ENCODE measurements at regions not wholly inside any gene's neighbourhood (a gene's known extent, or its start where the extent isn't known, plus 50 kb on each side); places are given as distances from the start of the nearest gene placed in this dataset.
"Not testable (repeated sequence)": the region's sequence is repeated elsewhere in the genome, so short reads cannot be mapped to it uniquely, and the experiment has no call there.

DNA sequence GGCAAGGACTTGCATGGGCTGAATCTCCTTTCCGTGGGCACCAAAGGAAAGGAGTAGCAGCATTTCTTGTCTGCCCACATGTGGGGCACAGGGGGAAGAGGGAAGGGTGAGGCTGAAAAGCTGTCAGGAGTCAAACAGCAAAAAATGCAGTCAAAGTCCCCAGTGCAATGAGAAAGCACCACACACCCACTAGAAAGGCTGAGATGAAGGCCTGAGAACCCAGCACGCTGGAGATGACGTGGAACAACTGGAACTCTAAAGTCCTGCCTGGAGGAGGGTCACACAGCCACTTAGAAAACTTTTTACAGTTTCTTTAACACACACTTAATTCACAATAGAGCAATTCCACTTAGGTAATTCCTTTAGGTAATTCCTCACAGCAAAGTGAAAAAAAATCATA, 94.6 kb upstream of the IGFBPL1 start:
- ATAC-seq (ENCODE audit: low read depth) (no peak), DNase-seq (ENCODE audit: low spot score) (no peak)
- H3K9me3 ChIP-seq (ENCODE audit: severe bottlenecking), result no peaks in the 10 kb centered on the region
- no peak overlapping the region for H3K4me3 ChIP-seq (ENCODE audit: severe bottlenecking)
- no peaks in the 10 kb centered on the region for H3K36me3 ChIP-seq (ENCODE audit: low read depth)
- H3K27ac ChIP-seq (ENCODE audit: poor library complexity, severe bottlenecking), result no peak overlapping the region
- H3K4me1 ChIP-seq (ENCODE audit: insufficient read depth, poor library complexity, severe bottlenecking), result peaks cover 20% of the 10 kb centered on the region
- TF ChIP-seq, protein P1, sequence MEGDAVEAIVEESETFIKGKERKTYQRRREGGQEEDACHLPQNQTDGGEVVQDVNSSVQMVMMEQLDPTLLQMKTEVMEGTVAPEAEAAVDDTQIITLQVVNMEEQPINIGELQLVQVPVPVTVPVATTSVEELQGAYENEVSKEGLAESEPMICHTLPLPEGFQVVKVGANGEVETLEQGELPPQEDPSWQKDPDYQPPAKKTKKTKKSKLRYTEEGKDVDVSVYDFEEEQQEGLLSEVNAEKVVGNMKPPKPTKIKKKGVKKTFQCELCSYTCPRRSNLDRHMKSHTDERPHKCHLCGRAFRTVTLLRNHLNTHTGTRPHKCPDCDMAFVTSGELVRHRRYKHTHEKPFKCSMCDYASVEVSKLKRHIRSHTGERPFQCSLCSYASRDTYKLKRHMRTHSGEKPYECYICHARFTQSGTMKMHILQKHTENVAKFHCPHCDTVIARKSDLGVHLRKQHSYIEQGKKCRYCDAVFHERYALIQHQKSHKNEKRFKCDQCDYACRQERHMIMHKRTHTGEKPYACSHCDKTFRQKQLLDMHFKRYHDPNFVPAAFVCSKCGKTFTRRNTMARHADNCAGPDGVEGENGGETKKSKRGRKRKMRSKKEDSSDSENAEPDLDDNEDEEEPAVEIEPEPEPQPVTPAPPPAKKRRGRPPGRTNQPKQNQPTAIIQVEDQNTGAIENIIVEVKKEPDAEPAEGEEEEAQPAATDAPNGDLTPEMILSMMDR (IDR thresholded peaks at IDR 0.05; ENCODE audit: poor library complexity, severe bottlenecking), result no peak
- no peaks in the 10 kb centered on the region for H3K27me3 ChIP-seq (ENCODE audit: insufficient read depth, poor library complexity, severe bottlenecking)

DNA sequence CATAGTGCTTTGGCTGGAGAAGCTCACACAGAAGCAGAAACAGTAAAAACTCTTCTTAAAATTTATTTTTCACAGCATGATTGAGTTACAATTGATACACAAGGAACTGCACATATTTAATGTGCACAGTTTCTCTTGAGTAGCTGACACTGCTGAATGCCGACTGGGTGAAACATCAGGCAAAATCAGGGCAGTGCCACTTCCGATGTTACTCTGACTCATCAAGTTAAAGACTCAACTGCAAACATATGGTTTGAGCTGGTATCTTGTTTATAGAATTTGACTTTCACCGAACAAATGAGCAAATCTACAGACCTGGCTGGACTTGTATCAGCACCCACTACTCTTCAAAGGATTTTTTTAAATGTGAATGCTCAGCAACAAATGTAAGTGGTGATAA, 92.0 kb upstream of the IGFBPL1 start:
- not testable (repeated sequence) for H3K36me3 ChIP-seq (ENCODE audit: low read depth); DNase-seq (ENCODE audit: low spot score); H3K4me3 ChIP-seq (ENCODE audit: severe bottlenecking); H3K9me3 ChIP-seq (ENCODE audit: severe bottlenecking); H3K27me3 ChIP-seq (ENCODE audit: insufficient read depth, poor library complexity, severe bottlenecking)
- peak; percentile 100 for ATAC-seq (ENCODE audit: low read depth)
- peak overlapping the region; percentile 62 for H3K27ac ChIP-seq (ENCODE audit: poor library complexity, severe bottlenecking)
- peaks cover 20% of the 10 kb centered on the region for H3K4me1 ChIP-seq (ENCODE audit: insufficient read depth, poor library complexity, severe bottlenecking)

DNA sequence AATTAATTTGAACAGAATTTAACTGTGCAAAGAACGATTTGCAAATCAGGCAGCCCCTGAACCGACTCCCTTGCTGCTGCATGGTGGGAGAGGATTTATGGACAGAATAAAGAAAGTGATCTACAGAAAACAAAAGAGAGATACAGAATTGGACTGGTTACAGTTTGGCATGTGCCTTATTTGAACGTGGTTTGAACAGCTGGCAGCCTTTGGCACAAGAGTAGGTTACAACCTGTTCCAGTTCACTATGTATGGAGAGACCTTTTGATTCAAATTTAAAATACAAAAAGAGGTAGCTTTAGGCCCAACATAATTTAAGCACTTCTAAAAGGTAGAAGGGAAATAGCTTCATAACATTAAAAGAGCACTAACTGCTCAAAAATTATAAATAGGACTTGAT, 90.8 kb upstream of the IGFBPL1 start:
- not testable (repeated sequence) for H3K27me3 ChIP-seq (ENCODE audit: insufficient read depth, poor library complexity, severe bottlenecking); ATAC-seq (ENCODE audit: low read depth); H3K9me3 ChIP-seq (ENCODE audit: severe bottlenecking); DNase-seq (ENCODE audit: low spot score); H3K4me3 ChIP-seq (ENCODE audit: severe bottlenecking); H3K36me3 ChIP-seq (ENCODE audit: low read depth)
- H3K27ac ChIP-seq (ENCODE audit: poor library complexity, severe bottlenecking), result peak overlapping the region; percentile 62
- peaks cover 20% of the 10 kb centered on the region for H3K4me1 ChIP-seq (ENCODE audit: insufficient read depth, poor library complexity, severe bottlenecking)

DNA sequence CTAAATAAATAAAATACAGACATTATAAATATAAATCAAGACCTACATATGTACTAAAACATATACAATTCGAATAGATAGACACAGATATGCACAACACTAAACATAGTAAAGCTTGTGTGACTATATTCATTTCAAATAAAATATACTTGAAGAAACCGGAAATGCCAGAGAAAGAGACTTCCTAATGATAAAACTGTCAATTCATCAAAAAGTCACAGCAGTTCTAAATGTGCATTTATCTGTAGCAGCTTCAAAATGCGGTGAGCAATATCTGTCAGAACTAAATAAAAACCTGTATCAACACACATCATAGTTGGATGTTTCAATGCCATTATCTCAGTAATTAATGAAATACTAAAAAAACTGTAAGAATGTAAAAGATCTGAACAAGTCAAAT, 86.1 kb upstream of the IGFBPL1 start:
- DNase-seq (ENCODE audit: low spot score); ATAC-seq (ENCODE audit: low read depth); H3K9me3 ChIP-seq (ENCODE audit: severe bottlenecking); H3K27ac ChIP-seq (ENCODE audit: poor library complexity, severe bottlenecking); H3K4me3 ChIP-seq (ENCODE audit: severe bottlenecking); H3K4me1 ChIP-seq (ENCODE audit: insufficient read depth, poor library complexity, severe bottlenecking); H3K36me3 ChIP-seq (ENCODE audit: low read depth); H3K27me3 ChIP-seq (ENCODE audit: insufficient read depth, poor library complexity, severe bottlenecking): not testable (repeated sequence)

DNA sequence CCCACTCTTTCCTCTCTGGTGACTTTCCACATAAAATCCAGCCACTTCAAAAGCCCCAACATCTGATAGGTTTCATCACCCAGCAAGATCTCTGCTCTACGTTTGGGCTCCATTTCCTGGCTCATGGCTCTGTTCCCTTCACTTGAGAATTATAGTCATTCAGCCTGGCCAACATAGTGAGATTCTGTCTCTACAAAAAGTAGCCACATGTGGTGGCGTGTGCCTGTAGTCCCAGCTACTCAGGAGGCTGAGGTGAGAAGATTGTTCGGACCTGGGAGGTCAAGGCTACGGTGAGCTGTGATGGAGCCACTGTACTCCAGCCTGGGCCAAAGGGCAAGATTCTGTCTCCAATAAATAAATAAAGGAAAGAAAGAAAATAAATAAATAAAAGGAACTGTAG, 83.3 kb upstream of the IGFBPL1 start:
- H3K27ac ChIP-seq (ENCODE audit: poor library complexity, severe bottlenecking), result no peak overlapping the region
- no peaks in the 10 kb centered on the region for H3K4me1 ChIP-seq (ENCODE audit: insufficient read depth, poor library complexity, severe bottlenecking)
- no peak overlapping the region for H3K4me3 ChIP-seq (ENCODE audit: severe bottlenecking)
- H3K36me3 ChIP-seq (ENCODE audit: low read depth), result no peaks in the 10 kb centered on the region
- TF ChIP-seq, protein P1 (IDR thresholded peaks at IDR 0.05; ENCODE audit: poor library complexity, severe bottlenecking), result no peak
- no peak for ATAC-seq (ENCODE audit: low read depth)
- no peaks in the 10 kb centered on the region for H3K27me3 ChIP-seq (ENCODE audit: insufficient read depth, poor library complexity, severe bottlenecking)
- no peaks in the 10 kb centered on the region for H3K9me3 ChIP-seq (ENCODE audit: severe bottlenecking)
- DNase-seq (ENCODE audit: low spot score), result no peak

DNA sequence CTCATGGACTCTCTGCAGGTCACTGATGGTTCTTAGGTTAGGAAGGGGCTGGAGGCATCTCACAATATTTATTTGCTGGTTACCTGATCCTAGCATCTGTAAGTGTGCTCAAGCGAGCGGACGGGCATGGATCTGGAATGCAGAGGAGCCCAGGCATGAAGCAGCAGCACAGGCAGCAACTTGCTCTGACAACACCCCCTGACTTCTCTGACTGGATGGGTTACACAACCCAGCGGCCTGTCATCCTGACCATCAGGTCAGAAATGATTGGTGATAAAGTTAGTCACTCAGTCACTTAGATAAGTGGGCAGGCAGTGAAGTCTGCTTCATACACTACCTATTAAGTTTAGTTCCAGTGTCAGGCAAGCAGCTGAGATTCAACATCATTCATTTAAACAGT, 75.9 kb upstream of the IGFBPL1 start:
- peak; percentile 89 for DNase-seq (ENCODE audit: low spot score)
- peaks cover 19% of the 10 kb centered on the region for H3K4me1 ChIP-seq (ENCODE audit: insufficient read depth, poor library complexity, severe bottlenecking)
- not testable (repeated sequence) for H3K4me3 ChIP-seq (ENCODE audit: severe bottlenecking); H3K27me3 ChIP-seq (ENCODE audit: insufficient read depth, poor library complexity, severe bottlenecking); H3K36me3 ChIP-seq (ENCODE audit: low read depth); H3K9me3 ChIP-seq (ENCODE audit: severe bottlenecking)
- peak; percentile 99 for ATAC-seq (ENCODE audit: low read depth)
- peak overlapping the region; percentile 30 for H3K27ac ChIP-seq (ENCODE audit: poor library complexity, severe bottlenecking)

DNA sequence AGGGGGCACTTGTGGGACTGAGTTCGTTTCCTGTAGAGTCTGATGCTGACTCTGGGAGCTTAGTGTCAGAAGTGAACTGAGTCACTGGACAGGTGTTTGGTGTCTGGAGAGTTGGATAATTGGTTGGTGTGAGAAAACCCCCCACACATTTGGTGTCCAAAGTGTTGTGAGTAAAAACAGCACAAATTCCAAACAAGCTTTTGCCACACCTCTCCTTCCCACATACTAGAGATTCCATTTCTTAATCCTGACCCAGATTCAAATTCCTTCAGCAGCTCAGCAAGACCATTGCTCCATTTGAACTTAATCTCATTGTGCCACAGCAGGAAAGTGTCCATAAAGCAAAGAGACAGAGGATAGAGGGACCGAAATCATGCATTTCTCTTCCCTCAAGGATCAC, 74.3 kb upstream of the IGFBPL1 start:
- H3K9me3 ChIP-seq (ENCODE audit: severe bottlenecking); H3K4me3 ChIP-seq (ENCODE audit: severe bottlenecking); H3K36me3 ChIP-seq (ENCODE audit: low read depth); DNase-seq (ENCODE audit: low spot score); H3K27ac ChIP-seq (ENCODE audit: poor library complexity, severe bottlenecking); H3K27me3 ChIP-seq (ENCODE audit: insufficient read depth, poor library complexity, severe bottlenecking): not testable (repeated sequence)
- H3K4me1 ChIP-seq (ENCODE audit: insufficient read depth, poor library complexity, severe bottlenecking), result peaks cover 19% of the 10 kb centered on the region
- peak; percentile 20; the same call in 2 of the 3 replicates for ATAC-seq (ENCODE audit: low read depth)

Data from RWPE2 (cell line).